GM12891 (cell line): ENCODE measurements at regions not wholly inside any gene's neighbourhood (a gene's known extent, or its start where the extent isn't known, plus 50 kb on each side); places are given as distances from the start of the nearest gene placed in this dataset.

ENCODE experiments used
- PAX5 ChIP-seq: IDR thresholded peaks from 2 replicates; pipeline ENCODE4 v1.6.1; 2011; ENCODE audit warnings: low read length, moderate library complexity, mild to moderate bottlenecking; ENCODE audit not compliant: insufficient read depth, severe bottlenecking
- POLR2A ChIP-seq: IDR thresholded peaks from 2 replicates; pipeline ENCODE4 v1.6.1; 2011; ENCODE audit warnings: low read depth, low read length, control low read depth
- POLR2AphosphoS5 ChIP-seq: IDR thresholded peaks from 2 replicates; pipeline ENCODE4 v1.6.1; 2011; ENCODE audit warnings: low read depth, low read length, control low read depth
- POU2F2 ChIP-seq: IDR thresholded peaks from 2 replicates; pipeline ENCODE4 v1.6.1; 2011; ENCODE audit warnings: low read depth, mild to moderate bottlenecking, control low read depth, low read length, moderate library complexity
- TAF1 ChIP-seq: IDR thresholded peaks from 2 replicates; pipeline ENCODE4 v1.6.1; 2011; ENCODE audit warnings: low read depth, low read length, control low read depth

DNA sequence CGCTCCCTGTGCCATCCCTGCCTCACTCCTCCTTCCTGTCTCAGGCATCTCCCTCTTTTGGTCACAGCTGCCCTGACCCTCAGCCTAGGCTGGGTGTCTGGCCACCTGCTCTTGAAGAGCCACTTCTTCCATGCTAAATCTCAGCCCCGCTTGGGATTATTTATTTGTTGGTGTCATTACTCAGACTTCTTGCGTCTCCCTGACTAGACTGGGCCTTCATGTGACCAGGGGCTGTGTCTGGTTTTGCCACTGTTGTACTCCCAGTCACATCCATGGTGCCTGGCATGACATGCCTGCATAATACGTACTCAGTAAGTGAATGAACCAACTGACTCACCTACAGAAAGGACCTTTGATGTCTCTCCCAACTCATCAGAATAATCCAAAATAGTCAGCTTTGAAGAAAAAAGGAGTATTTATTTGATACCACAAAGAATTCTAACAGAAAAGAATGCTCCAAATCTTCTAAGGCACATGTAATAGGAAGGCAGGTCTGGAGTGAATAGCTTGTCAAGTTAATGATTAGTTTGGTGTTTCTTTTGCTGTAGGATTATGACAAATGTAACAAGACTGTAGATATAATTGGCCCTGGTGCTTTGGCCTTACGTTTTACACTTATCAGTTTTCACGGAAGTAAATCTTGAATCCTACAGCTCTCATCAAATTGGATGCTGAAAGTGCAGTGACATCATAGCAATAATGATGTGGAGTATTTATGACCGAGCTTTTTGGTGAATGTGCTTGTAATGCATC lies 84.0 kb downstream of the ALOX5AP start:
- TF ChIP-seq POLR2AphosphoS5 (no peak), POU2F2 (no peak), POLR2A (no peak), TAF1 (no peak), PAX5 (no peak)
